ENCODE measurements at regions not wholly inside any gene's neighbourhood (a gene's known extent, or its start where the extent isn't known, plus 50 kb on each side); places are given as distances from the start of the nearest gene placed in this dataset.

- Histone ChIP-seq H3K4me3 (ENCODE audit: low read length) (no peak overlapping the region), H3K4me1 (ENCODE audit: control insufficient read depth in 2 of 2, insufficient read depth in 2 of 2, low read length in 2 of 2) (no peaks in the 10 kb centered on the region), H3K36me3 (ENCODE audit: control insufficient read depth in 2 of 3, insufficient read depth in 3 of 3, low read length in 3 of 3) (no peaks in the 10 kb centered on the region), H3K27me3 (ENCODE audit: control insufficient read depth in 2 of 2, insufficient read depth in 2 of 2, low read length in 2 of 2) (no peaks in the 10 kb centered on the region), H3K27ac (ENCODE audit: low read depth, low read length) (no peak overlapping the region), H3K9me3 (ENCODE audit: control insufficient read depth in 2 of 3, low read length in 3 of 3) (peaks cover 0 to 18% (median 0%) of the 10 kb centered on the region in 3 experiments)
- intact Hi-C loops (cut with micrococcal nuclease) = no loop called here
- Mint-ChIP-seq H3K36me3 (no peaks in the 10 kb centered on the region), H3K9me3 (peaks cover 9 to 47% (median 23%) of the 10 kb centered on the region in 11 donors), H3K27me3 (no peaks in the 10 kb centered on the region), H3K4me1 (no peaks in the 10 kb centered on the region), H3K4me3 (no peak overlapping the region), H3K27ac (no peak overlapping the region)
- ATAC-seq (no peak), DNase-seq (no peak)
- CTCF ChIA-PET = no interaction called here
- POLR2A ChIA-PET = no interaction called here
These were observed 216.7 kb upstream of the PHF14 start for GRCh38 chr7:10756981-10757380.

DNA sequence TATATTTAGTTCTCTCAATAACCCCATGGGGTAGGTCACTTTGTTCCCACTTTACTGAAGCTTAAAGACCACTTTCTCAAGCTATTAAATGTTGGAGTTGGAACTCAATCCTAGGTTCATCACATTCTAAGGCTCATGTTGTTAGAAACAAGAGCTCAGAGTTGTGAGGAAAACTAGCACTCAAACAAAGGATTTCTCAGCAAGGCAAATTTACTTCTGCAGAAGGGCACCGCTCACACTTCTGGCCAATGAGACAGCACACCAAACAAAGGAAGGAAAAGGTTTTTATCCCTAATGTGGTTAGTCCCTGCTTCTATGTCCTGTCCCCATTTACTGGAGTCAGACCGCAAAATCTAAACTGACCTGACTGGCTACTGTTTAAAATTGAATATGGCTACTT lies 214.6 kb upstream of the PHF14 start:
- no peaks in the 10 kb centered on the region for H3K27me3 ChIP-seq (ENCODE audit: control insufficient read depth in 2 of 2, insufficient read depth in 2 of 2, low read length in 2 of 2)
- peaks cover 5 to 42% (median 17%) of the 10 kb centered on the region in 11 donors for H3K9me3 Mint-ChIP-seq
- no peak overlapping the region for H3K4me3 ChIP-seq (ENCODE audit: low read length)
- no peak overlapping the region for H3K4me3 Mint-ChIP-seq
- POLR2A ChIA-PET = no interaction called here
- H3K9me3 ChIP-seq (ENCODE audit: control insufficient read depth in 2 of 3, low read length in 3 of 3) = peaks cover 0 to 18% (median 0%) of the 10 kb centered on the region in 3 experiments
- H3K36me3 Mint-ChIP-seq = no peaks in the 10 kb centered on the region
- ATAC-seq = no peak
- CTCF ChIA-PET = no interaction called here
- H3K36me3 ChIP-seq (ENCODE audit: control insufficient read depth in 2 of 3, insufficient read depth in 3 of 3, low read length in 3 of 3) = no peaks in the 10 kb centered on the region
- H3K4me1 Mint-ChIP-seq = no peaks in the 10 kb centered on the region
- intact Hi-C loops (cut with micrococcal nuclease) = no loop called here
- H3K27me3 Mint-ChIP-seq = no peaks in the 10 kb centered on the region
- no peak for DNase-seq
- no peak overlapping the region for H3K27ac ChIP-seq (ENCODE audit: low read depth, low read length)
- no peaks in the 10 kb centered on the region for H3K4me1 ChIP-seq (ENCODE audit: control insufficient read depth in 2 of 2, insufficient read depth in 2 of 2, low read length in 2 of 2)
- no peak overlapping the region for H3K27ac Mint-ChIP-seq

- intact Hi-C loops (cut with micrococcal nuclease) = no loop called here
- peaks cover 0 to 5% (median 4%) of the 10 kb centered on the region in 5 donors for H3K27me3 Mint-ChIP-seq
- H3K4me1 ChIP-seq (ENCODE audit: control insufficient read depth in 2 of 2, insufficient read depth in 2 of 2, low read length in 2 of 2) = no peaks in the 10 kb centered on the region
- H3K36me3 Mint-ChIP-seq = no peaks in the 10 kb centered on the region
- peaks cover 0 to 2% (median 0%) of the 10 kb centered on the region in 11 donors for H3K9me3 Mint-ChIP-seq
- no peaks in the 10 kb centered on the region for H3K4me1 Mint-ChIP-seq
- no peaks in the 10 kb centered on the region for H3K9me3 ChIP-seq (ENCODE audit: control insufficient read depth in 2 of 3, low read length in 3 of 3)
- no peak overlapping the region for H3K4me3 ChIP-seq (ENCODE audit: low read length)
- ChIA-PET POLR2A (no interaction called here), CTCF (no interaction called here)
- DNase-seq (no peak), ATAC-seq (no peak)
- H3K27me3 ChIP-seq (ENCODE audit: control insufficient read depth in 2 of 2, insufficient read depth in 2 of 2, low read length in 2 of 2) = no peaks in the 10 kb centered on the region
- no peak overlapping the region for H3K27ac Mint-ChIP-seq
- H3K36me3 ChIP-seq (ENCODE audit: control insufficient read depth in 2 of 3, insufficient read depth in 3 of 3, low read length in 3 of 3) = no peaks in the 10 kb centered on the region
- H3K4me3 Mint-ChIP-seq = no peak overlapping the region
- no peak overlapping the region for H3K27ac ChIP-seq (ENCODE audit: low read depth, low read length)
These were observed 205.9 kb upstream of the PHF14 start for GRCh38 chr7:10767771-10768170.

- ChIA-PET CTCF (no interaction called here), POLR2A (no interaction called here)
- no peaks in the 10 kb centered on the region for H3K9me3 ChIP-seq (ENCODE audit: control insufficient read depth in 2 of 3, low read length in 3 of 3)
- ATAC-seq (no peak), DNase-seq (no peak)
- Mint-ChIP-seq H3K4me3 (no peak overlapping the region), H3K4me1 (no peaks in the 10 kb centered on the region), H3K36me3 (no peaks in the 10 kb centered on the region), H3K27ac (no peak overlapping the region), H3K9me3 (peaks cover 0 to 2% (median 0%) of the 10 kb centered on the region in 11 donors), H3K27me3 (peaks cover 0 to 8% (median 5%) of the 10 kb centered on the region in 5 donors)
- H3K27ac ChIP-seq (ENCODE audit: low read depth, low read length) = no peak overlapping the region
- intact Hi-C loops (cut with micrococcal nuclease) = no loop called here
- H3K36me3 ChIP-seq (ENCODE audit: control insufficient read depth in 2 of 3, insufficient read depth in 3 of 3, low read length in 3 of 3) = no peaks in the 10 kb centered on the region
- H3K4me3 ChIP-seq (ENCODE audit: low read length) = no peak overlapping the region
- no peaks in the 10 kb centered on the region for H3K27me3 ChIP-seq (ENCODE audit: control insufficient read depth in 2 of 2, insufficient read depth in 2 of 2, low read length in 2 of 2)
- H3K4me1 ChIP-seq (ENCODE audit: control insufficient read depth in 2 of 2, insufficient read depth in 2 of 2, low read length in 2 of 2) = no peaks in the 10 kb centered on the region
These were observed 203.5 kb upstream of the PHF14 start for GRCh38 chr7:10770176-10770575.

DNA sequence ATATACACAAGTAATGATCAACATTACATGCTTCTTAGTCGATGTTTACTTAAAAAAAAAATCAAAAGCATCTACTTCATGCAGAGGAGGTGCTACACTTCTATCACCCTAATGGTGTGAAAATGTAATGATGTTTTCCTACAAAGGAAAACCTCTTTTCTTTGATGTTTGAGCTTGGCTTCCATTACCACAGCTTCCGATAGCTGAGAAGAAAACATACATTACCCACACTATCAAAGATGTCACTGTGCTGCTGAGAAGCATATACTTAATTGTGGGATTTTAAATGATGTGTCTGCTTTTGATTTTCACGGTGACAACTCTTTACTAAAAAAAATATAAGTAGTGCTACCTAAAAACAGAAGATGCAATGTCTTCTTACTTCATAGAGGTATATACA lies 200.2 kb upstream of the PHF14 start:
- DNase-seq (no peak), ATAC-seq (no peak)
- Mint-ChIP-seq H3K4me1 (no peaks in the 10 kb centered on the region), H3K27me3 (peaks cover 0 to 8% (median 3%) of the 10 kb centered on the region in 5 donors), H3K36me3 (no peaks in the 10 kb centered on the region), H3K27ac (no peak overlapping the region), H3K9me3 (peaks cover 0 to 2% (median 0%) of the 10 kb centered on the region in 11 donors), H3K4me3 (no peak overlapping the region)
- no peaks in the 10 kb centered on the region for H3K36me3 ChIP-seq (ENCODE audit: control insufficient read depth in 2 of 3, insufficient read depth in 3 of 3, low read length in 3 of 3)
- no peaks in the 10 kb centered on the region for H3K9me3 ChIP-seq (ENCODE audit: control insufficient read depth in 2 of 3, low read length in 3 of 3)
- intact Hi-C loops (cut with micrococcal nuclease) = no loop called here
- CTCF ChIA-PET = no interaction called here
- no peaks in the 10 kb centered on the region for H3K4me1 ChIP-seq (ENCODE audit: control insufficient read depth in 2 of 2, insufficient read depth in 2 of 2, low read length in 2 of 2)
- no peak overlapping the region for H3K4me3 ChIP-seq (ENCODE audit: low read length)
- H3K27ac ChIP-seq (ENCODE audit: low read depth, low read length) = no peak overlapping the region
- POLR2A ChIA-PET = no interaction called here
- no peaks in the 10 kb centered on the region for H3K27me3 ChIP-seq (ENCODE audit: control insufficient read depth in 2 of 2, insufficient read depth in 2 of 2, low read length in 2 of 2)

DNA sequence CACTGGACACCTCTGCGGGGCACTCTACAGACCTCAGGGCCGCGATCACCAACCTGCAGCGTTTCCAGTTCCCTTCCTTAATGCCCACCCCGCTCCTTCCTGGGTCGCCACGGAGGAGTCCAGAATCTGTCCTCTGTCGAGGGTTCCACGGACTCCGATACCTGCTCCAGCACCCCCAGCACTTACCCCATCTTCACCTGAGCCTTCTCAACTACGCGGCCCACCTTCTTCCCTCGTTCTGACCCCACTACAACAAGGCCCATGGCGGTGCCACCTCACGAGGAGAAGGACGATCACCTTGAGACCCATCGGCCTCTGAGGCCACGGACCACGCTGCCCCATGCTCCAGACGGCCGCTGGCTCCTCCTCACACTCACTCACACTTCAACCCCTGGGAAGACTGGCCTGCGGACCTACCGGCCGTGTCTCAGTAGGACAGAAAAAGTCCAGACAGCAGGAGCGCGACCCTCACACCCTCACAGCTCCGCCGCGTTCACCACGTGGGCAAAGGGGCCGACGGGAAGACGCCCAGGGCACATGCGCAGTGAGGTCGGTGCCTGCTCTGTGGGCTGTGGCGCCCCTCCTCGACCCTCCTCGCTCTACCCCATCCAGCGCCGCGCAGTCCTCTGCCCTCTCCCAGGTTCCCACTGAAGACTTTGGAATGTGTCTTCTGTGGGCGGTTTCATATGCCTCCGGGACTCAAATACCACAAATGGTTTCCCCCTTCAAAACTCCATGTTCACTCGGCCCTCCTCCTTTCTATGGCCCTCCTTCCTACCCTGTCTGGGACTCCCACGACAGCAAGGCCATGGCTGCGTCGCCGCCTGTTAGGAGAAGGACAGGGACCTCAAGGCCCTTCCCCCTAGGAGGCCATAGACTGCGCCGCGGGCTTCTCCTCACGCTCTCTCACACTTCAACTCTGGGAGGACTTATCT lies 193.9 kb upstream of the PHF14 start:
- no peaks in the 10 kb centered on the region for H3K4me1 ChIP-seq (ENCODE audit: control insufficient read depth in 2 of 2, insufficient read depth in 2 of 2, low read length in 2 of 2)
- H3K27ac Mint-ChIP-seq = peak overlapping the region in 1 of 9 donors; percentile 56
- CTCF ChIA-PET = no interaction called here
- intact Hi-C loops (cut with micrococcal nuclease) = no loop called here
- POLR2A ChIA-PET = no interaction called here
- no peaks in the 10 kb centered on the region for H3K27me3 Mint-ChIP-seq
- H3K9me3 Mint-ChIP-seq = peaks cover 0 to 5% (median 0%) of the 10 kb centered on the region in 11 donors
- ATAC-seq = no peak
- no peaks in the 10 kb centered on the region for H3K4me1 Mint-ChIP-seq
- H3K4me3 Mint-ChIP-seq = no peak overlapping the region
- no peaks in the 10 kb centered on the region for H3K36me3 Mint-ChIP-seq
- H3K9me3 ChIP-seq (ENCODE audit: control insufficient read depth in 2 of 3, low read length in 3 of 3) = no peaks in the 10 kb centered on the region
- no peak overlapping the region for H3K4me3 ChIP-seq (ENCODE audit: low read length)
- no peak overlapping the region for H3K27ac ChIP-seq (ENCODE audit: low read depth, low read length)
- H3K27me3 ChIP-seq (ENCODE audit: control insufficient read depth in 2 of 2, insufficient read depth in 2 of 2, low read length in 2 of 2) = no peaks in the 10 kb centered on the region
- no peak for DNase-seq
- H3K36me3 ChIP-seq (ENCODE audit: control insufficient read depth in 2 of 3, insufficient read depth in 3 of 3, low read length in 3 of 3) = no peaks in the 10 kb centered on the region

GRCh38 chr7:10780400-10780747 lies 193.3 kb upstream of the PHF14 start:
- POLR2A ChIA-PET = no interaction called here
- no peak for ATAC-seq
- Mint-ChIP-seq H3K36me3 (no peaks in the 10 kb centered on the region), H3K4me3 (no peak overlapping the region), H3K27ac (no peak overlapping the region), H3K27me3 (no peaks in the 10 kb centered on the region), H3K9me3 (peaks cover 0 to 5% (median 0%) of the 10 kb centered on the region in 11 donors), H3K4me1 (no peaks in the 10 kb centered on the region)
- intact Hi-C loops (cut with micrococcal nuclease) = no loop called here
- CTCF ChIA-PET = no interaction called here
- DNase-seq = no peak
- Histone ChIP-seq H3K4me3 (ENCODE audit: low read length) (no peak overlapping the region), H3K9me3 (ENCODE audit: control insufficient read depth in 2 of 3, low read length in 3 of 3) (no peaks in the 10 kb centered on the region), H3K36me3 (ENCODE audit: control insufficient read depth in 2 of 3, insufficient read depth in 3 of 3, low read length in 3 of 3) (no peaks in the 10 kb centered on the region), H3K27me3 (ENCODE audit: control insufficient read depth in 2 of 2, insufficient read depth in 2 of 2, low read length in 2 of 2) (no peaks in the 10 kb centered on the region), H3K27ac (ENCODE audit: low read depth, low read length) (no peak overlapping the region), H3K4me1 (ENCODE audit: control insufficient read depth in 2 of 2, insufficient read depth in 2 of 2, low read length in 2 of 2) (no peaks in the 10 kb centered on the region)

Measured in naive thymus-derived CD4-positive, alpha-beta T cell (primary cell).